ENCODE measurements at regions not wholly inside any gene's neighbourhood (a gene's known extent, or its start where the extent isn't known, plus 50 kb on each side); places are given as distances from the start of the nearest gene placed in this dataset.

DNA sequence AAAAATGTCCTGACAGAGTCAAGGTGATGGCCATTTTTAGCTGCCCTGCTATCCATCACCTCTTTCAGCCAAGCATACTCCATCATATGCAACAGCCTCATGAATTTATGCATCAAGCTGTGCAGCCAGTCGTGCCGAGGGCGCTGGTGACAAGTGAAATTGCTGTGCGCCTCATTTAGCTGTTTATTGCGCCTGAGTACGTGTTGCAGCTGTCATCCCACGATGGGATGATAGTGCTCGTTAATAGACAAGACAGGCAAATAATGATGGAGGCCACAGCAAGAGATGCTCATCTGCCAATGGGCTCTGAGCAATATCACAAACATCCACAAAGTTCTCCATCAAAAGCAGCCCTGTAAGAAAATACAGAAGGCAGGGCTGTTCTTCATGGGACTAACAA, 562.3 kb upstream of the POU3F2 start:
- TF ChIP-seq, protein P1, sequence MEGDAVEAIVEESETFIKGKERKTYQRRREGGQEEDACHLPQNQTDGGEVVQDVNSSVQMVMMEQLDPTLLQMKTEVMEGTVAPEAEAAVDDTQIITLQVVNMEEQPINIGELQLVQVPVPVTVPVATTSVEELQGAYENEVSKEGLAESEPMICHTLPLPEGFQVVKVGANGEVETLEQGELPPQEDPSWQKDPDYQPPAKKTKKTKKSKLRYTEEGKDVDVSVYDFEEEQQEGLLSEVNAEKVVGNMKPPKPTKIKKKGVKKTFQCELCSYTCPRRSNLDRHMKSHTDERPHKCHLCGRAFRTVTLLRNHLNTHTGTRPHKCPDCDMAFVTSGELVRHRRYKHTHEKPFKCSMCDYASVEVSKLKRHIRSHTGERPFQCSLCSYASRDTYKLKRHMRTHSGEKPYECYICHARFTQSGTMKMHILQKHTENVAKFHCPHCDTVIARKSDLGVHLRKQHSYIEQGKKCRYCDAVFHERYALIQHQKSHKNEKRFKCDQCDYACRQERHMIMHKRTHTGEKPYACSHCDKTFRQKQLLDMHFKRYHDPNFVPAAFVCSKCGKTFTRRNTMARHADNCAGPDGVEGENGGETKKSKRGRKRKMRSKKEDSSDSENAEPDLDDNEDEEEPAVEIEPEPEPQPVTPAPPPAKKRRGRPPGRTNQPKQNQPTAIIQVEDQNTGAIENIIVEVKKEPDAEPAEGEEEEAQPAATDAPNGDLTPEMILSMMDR (IDR thresholded peaks at IDR 0.05; ENCODE audit: insufficient read depth, low read length): no peak
- TF ChIP-seq, protein P2, sequence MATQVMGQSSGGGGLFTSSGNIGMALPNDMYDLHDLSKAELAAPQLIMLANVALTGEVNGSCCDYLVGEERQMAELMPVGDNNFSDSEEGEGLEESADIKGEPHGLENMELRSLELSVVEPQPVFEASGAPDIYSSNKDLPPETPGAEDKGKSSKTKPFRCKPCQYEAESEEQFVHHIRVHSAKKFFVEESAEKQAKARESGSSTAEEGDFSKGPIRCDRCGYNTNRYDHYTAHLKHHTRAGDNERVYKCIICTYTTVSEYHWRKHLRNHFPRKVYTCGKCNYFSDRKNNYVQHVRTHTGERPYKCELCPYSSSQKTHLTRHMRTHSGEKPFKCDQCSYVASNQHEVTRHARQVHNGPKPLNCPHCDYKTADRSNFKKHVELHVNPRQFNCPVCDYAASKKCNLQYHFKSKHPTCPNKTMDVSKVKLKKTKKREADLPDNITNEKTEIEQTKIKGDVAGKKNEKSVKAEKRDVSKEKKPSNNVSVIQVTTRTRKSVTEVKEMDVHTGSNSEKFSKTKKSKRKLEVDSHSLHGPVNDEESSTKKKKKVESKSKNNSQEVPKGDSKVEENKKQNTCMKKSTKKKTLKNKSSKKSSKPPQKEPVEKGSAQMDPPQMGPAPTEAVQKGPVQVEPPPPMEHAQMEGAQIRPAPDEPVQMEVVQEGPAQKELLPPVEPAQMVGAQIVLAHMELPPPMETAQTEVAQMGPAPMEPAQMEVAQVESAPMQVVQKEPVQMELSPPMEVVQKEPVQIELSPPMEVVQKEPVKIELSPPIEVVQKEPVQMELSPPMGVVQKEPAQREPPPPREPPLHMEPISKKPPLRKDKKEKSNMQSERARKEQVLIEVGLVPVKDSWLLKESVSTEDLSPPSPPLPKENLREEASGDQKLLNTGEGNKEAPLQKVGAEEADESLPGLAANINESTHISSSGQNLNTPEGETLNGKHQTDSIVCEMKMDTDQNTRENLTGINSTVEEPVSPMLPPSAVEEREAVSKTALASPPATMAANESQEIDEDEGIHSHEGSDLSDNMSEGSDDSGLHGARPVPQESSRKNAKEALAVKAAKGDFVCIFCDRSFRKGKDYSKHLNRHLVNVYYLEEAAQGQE (IDR thresholded peaks at IDR 0.05; ENCODE audit: insufficient replicate concordance, low read depth): no peak
- no peak for TF ChIP-seq POLR2AphosphoS5 (IDR thresholded peaks at IDR 0.05; ENCODE audit: low read depth)
- no peak for TF ChIP-seq GABPA (IDR thresholded peaks at IDR 0.05; ENCODE audit: low read depth)
- no peak for TF ChIP-seq SPI1 (IDR thresholded peaks at IDR 0.05; ENCODE audit: borderline replicate concordance, low read depth)

Measured in HL-60 (cell line).